ENCODE measurements at regions not wholly inside any gene's neighbourhood (a gene's known extent, or its start where the extent isn't known, plus 50 kb on each side); places are given as distances from the start of the nearest gene placed in this dataset.

DNA sequence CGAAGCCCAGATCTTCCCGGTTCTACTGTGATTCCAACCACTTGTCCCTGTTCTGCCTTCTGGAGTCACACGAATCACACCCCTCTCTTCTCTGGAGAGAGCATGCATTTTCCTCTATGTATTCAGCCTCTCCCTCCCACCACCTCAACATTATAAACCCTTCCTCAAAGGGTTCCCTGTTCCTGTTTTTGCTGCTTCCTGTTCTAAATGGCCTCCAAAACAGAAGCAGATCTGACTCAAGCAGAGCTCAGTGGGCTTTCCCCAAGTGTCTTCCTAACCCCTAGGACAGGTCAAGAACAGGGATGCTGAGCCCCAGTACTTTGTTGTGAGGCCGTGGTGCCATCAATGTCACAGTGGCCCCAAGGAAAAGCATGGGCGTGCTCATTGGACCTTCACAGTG lies 75.7 kb upstream of the ARNT2 start:
- Histone ChIP-seq H3K36me3 (ENCODE audit: insufficient read depth, low read length) (no peaks in the 10 kb centered on the region), H4K20me1 (ENCODE audit: insufficient read depth, low read length) (no peaks in the 10 kb centered on the region), H3K4me1 (ENCODE audit: insufficient read depth, low read length) (no peaks in the 10 kb centered on the region), H3K4me3 (ENCODE audit: low read depth in 1 of 2, low read length in 2 of 2) (no peak overlapping the region), H3K4me2 (ENCODE audit: insufficient read depth, low read length) (no peak overlapping the region), H3K9me3 (ENCODE audit: insufficient read depth, low read length, severe bottlenecking) (no peaks in the 10 kb centered on the region), H3K9ac (ENCODE audit: low read depth, low read length) (no peak overlapping the region), H2AFZ (ENCODE audit: low read depth, low read length) (no peak overlapping the region), H3K27me3 (ENCODE audit: insufficient read depth, low read length, poor library complexity) (no peaks in the 10 kb centered on the region), H3K27ac (ENCODE audit: low read length) (no peak overlapping the region), H3K79me2 (ENCODE audit: insufficient read depth, low read length) (no peaks in the 10 kb centered on the region)
- DNase-seq (no peak), ATAC-seq (ENCODE audit: insufficient read depth, low read depth) (no peak)
- no peak for TF ChIP-seq EZH2 (IDR thresholded peaks at IDR 0.05; ENCODE audit: borderline replicate concordance, low read depth, low read length, severe bottlenecking)

DNA sequence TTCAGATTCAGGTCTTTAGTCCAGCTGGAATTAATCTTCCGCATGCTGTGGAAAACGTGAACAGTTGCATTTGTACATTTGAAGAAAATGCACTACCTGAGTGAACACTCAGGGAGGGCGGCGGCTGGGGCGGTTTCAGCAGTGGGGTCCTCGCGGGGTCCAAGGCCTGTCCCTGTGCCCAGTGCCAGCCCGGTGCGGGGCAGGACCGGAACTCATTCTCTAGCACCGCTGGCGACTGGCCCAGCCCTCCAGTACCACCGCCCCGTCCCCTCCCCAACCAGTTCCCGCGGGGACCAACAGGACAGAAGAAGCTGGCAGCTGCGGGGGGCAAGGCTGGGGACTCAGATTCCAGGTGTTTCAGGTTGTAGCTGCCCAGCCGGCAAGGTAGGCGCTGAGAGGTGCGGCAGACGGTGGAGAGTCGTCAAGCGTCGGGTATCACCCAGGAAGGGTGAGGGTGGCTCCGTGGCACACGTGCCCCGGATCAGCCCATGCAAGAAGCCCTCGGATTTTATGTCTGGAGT lies 72.2 kb upstream of the ARNT2 start:
- ATAC-seq (ENCODE audit: insufficient read depth, low read depth) (no peak), DNase-seq (no peak)
- no peak overlapping the region for H2AFZ ChIP-seq (ENCODE audit: low read depth, low read length)
- H3K4me3 ChIP-seq (ENCODE audit: low read depth in 1 of 2, low read length in 2 of 2): no peak overlapping the region
- TF ChIP-seq EZH2 (IDR thresholded peaks at IDR 0.05; ENCODE audit: borderline replicate concordance, low read depth, low read length, severe bottlenecking): no peak
- TF ChIP-seq, protein P1, sequence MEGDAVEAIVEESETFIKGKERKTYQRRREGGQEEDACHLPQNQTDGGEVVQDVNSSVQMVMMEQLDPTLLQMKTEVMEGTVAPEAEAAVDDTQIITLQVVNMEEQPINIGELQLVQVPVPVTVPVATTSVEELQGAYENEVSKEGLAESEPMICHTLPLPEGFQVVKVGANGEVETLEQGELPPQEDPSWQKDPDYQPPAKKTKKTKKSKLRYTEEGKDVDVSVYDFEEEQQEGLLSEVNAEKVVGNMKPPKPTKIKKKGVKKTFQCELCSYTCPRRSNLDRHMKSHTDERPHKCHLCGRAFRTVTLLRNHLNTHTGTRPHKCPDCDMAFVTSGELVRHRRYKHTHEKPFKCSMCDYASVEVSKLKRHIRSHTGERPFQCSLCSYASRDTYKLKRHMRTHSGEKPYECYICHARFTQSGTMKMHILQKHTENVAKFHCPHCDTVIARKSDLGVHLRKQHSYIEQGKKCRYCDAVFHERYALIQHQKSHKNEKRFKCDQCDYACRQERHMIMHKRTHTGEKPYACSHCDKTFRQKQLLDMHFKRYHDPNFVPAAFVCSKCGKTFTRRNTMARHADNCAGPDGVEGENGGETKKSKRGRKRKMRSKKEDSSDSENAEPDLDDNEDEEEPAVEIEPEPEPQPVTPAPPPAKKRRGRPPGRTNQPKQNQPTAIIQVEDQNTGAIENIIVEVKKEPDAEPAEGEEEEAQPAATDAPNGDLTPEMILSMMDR (IDR thresholded peaks at IDR 0.05; ENCODE audit: borderline replicate concordance, extremely low read depth, low read length, poor library complexity, severe bottlenecking): no peak
- no peaks in the 10 kb centered on the region for H3K36me3 ChIP-seq (ENCODE audit: insufficient read depth, low read length)
- no peaks in the 10 kb centered on the region for H3K4me1 ChIP-seq (ENCODE audit: insufficient read depth, low read length)
- H3K27ac ChIP-seq (ENCODE audit: low read length): no peak overlapping the region
- no peak overlapping the region for H3K9ac ChIP-seq (ENCODE audit: low read depth, low read length)
- H4K20me1 ChIP-seq (ENCODE audit: insufficient read depth, low read length): no peaks in the 10 kb centered on the region
- H3K27me3 ChIP-seq (ENCODE audit: insufficient read depth, low read length, poor library complexity): no peaks in the 10 kb centered on the region
- no peaks in the 10 kb centered on the region for H3K9me3 ChIP-seq (ENCODE audit: insufficient read depth, low read length, severe bottlenecking)
- no peaks in the 10 kb centered on the region for H3K79me2 ChIP-seq (ENCODE audit: insufficient read depth, low read length)
- no peak overlapping the region for H3K4me2 ChIP-seq (ENCODE audit: insufficient read depth, low read length)

DNA sequence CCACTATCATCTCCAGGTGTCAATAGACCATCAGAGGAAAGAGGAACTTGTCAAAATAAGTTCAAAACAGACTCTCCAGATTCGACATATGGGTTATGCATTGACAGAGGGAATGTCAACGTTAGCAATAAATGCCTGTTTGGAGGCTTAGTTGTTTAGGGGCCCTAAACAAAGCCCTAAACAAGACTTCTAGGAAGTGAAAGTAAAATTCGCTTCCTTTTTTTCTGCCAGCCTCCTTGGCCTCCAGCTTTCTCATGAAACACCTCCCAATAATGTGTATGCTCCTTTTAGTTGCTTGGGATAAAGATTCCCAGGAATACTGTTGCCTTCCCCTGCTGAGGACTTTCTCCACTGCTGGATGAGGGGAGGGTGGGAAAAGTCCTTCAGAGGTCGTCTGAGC lies 70.9 kb upstream of the ARNT2 start:
- TF ChIP-seq, protein P1 (IDR thresholded peaks at IDR 0.05; ENCODE audit: borderline replicate concordance, extremely low read depth, low read length, poor library complexity, severe bottlenecking): no peak
- no peak for TF ChIP-seq EZH2 (IDR thresholded peaks at IDR 0.05; ENCODE audit: borderline replicate concordance, low read depth, low read length, severe bottlenecking)
- Histone ChIP-seq H3K9me3 (ENCODE audit: insufficient read depth, low read length, severe bottlenecking) (no peaks in the 10 kb centered on the region), H3K4me3 (ENCODE audit: low read depth in 1 of 2, low read length in 2 of 2) (no peak overlapping the region), H4K20me1 (ENCODE audit: insufficient read depth, low read length) (no peaks in the 10 kb centered on the region), H3K36me3 (ENCODE audit: insufficient read depth, low read length) (no peaks in the 10 kb centered on the region), H3K27me3 (ENCODE audit: insufficient read depth, low read length, poor library complexity) (no peaks in the 10 kb centered on the region), H3K4me2 (ENCODE audit: insufficient read depth, low read length) (no peak overlapping the region), H3K9ac (ENCODE audit: low read depth, low read length) (no peak overlapping the region), H2AFZ (ENCODE audit: low read depth, low read length) (no peak overlapping the region), H3K4me1 (ENCODE audit: insufficient read depth, low read length) (no peaks in the 10 kb centered on the region), H3K79me2 (ENCODE audit: insufficient read depth, low read length) (no peaks in the 10 kb centered on the region), H3K27ac (ENCODE audit: low read length) (no peak overlapping the region)
- ATAC-seq (ENCODE audit: insufficient read depth, low read depth) (no peak), DNase-seq (no peak)

DNA sequence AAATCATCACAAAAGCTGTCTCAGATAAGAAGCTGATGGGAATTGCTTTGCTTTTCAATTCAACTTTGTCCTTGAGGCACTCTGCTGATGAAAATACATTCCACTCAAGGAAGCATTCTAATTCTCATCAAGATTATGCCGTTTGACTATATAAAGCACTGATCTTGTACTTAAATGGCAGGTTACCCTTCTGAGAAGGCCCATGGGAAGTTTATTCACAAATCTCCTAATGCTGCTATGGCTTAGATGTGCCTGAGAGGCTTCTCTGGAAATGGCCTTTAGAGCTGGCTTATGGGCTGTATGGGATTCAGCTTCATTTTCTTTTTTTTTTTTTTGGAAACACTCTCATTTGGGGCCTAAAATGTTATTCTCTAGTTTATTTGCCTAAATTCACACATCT lies 69.7 kb upstream of the ARNT2 start:
- Histone ChIP-seq H3K27ac (ENCODE audit: low read length) (no peak overlapping the region), H3K36me3 (ENCODE audit: insufficient read depth, low read length) (no peaks in the 10 kb centered on the region), H3K4me1 (ENCODE audit: insufficient read depth, low read length) (no peaks in the 10 kb centered on the region), H3K79me2 (ENCODE audit: insufficient read depth, low read length) (no peaks in the 10 kb centered on the region), H3K4me2 (ENCODE audit: insufficient read depth, low read length) (no peak overlapping the region), H3K4me3 (ENCODE audit: low read depth in 1 of 2, low read length in 2 of 2) (no peak overlapping the region), H4K20me1 (ENCODE audit: insufficient read depth, low read length) (no peaks in the 10 kb centered on the region), H3K9ac (ENCODE audit: low read depth, low read length) (no peak overlapping the region), H2AFZ (ENCODE audit: low read depth, low read length) (no peak overlapping the region), H3K27me3 (ENCODE audit: insufficient read depth, low read length, poor library complexity) (no peaks in the 10 kb centered on the region), H3K9me3 (ENCODE audit: insufficient read depth, low read length, severe bottlenecking) (no peaks in the 10 kb centered on the region)
- no peak for DNase-seq
- TF ChIP-seq, protein P1 (IDR thresholded peaks at IDR 0.05; ENCODE audit: borderline replicate concordance, extremely low read depth, low read length, poor library complexity, severe bottlenecking): no peak
- no peak for TF ChIP-seq EZH2 (IDR thresholded peaks at IDR 0.05; ENCODE audit: borderline replicate concordance, low read depth, low read length, severe bottlenecking)
- ATAC-seq (ENCODE audit: insufficient read depth, low read depth): no peak
